ENCODE measurements at regions not wholly inside any gene's neighbourhood (a gene's known extent, or its start where the extent isn't known, plus 50 kb on each side); places are given as distances from the start of the nearest gene placed in this dataset.

- H3K27me3 ChIP-seq (ENCODE audit: low read length) = no peaks in the 10 kb centered on the region
- no peak for DNase-seq
- H3K27ac ChIP-seq (ENCODE audit: low read length) = no peak overlapping the region
- H2AFZ ChIP-seq (ENCODE audit: low read length) = no peak overlapping the region
- no peaks in the 10 kb centered on the region for H3K36me3 ChIP-seq (ENCODE audit: insufficient read depth, low read length)
- no peak overlapping the region for H3K9ac ChIP-seq (ENCODE audit: low read length)
- H3K9me3 ChIP-seq (ENCODE audit: low read length) = no peaks in the 10 kb centered on the region
- H4K20me1 ChIP-seq (ENCODE audit: insufficient read depth, low read depth, low read length) = no peaks in the 10 kb centered on the region
- H3K9me2 ChIP-seq (replicated peaks; ENCODE audit: insufficient read depth, low read length) = no peaks in the 10 kb centered on the region
- H3K4me3 ChIP-seq (ENCODE audit: low read length) = no peak overlapping the region
- no peaks in the 10 kb centered on the region for H3K4me1 ChIP-seq (ENCODE audit: low read length)
- no peaks in the 10 kb centered on the region for H3K79me2 ChIP-seq (ENCODE audit: low read length)
- H3K4me2 ChIP-seq (ENCODE audit: low read depth, low read length, poor library complexity, severe bottlenecking) = no peak overlapping the region
Observed at GRCh38 chr3:74360406-74360805, 254.1 kb downstream of the CNTN3 start.

- Histone ChIP-seq H3K9ac (ENCODE audit: low read length) (no peak overlapping the region), H3K4me1 (ENCODE audit: low read length) (no peaks in the 10 kb centered on the region), H3K9me2 (replicated peaks; ENCODE audit: insufficient read depth, low read length) (no peaks in the 10 kb centered on the region), H3K4me2 (ENCODE audit: low read depth, low read length, poor library complexity, severe bottlenecking) (no peak overlapping the region), H3K79me2 (ENCODE audit: low read length) (no peaks in the 10 kb centered on the region), H3K4me3 (ENCODE audit: low read length) (no peak overlapping the region), H4K20me1 (ENCODE audit: insufficient read depth, low read depth, low read length) (no peaks in the 10 kb centered on the region), H3K36me3 (ENCODE audit: insufficient read depth, low read length) (no peaks in the 10 kb centered on the region), H3K27me3 (ENCODE audit: low read length) (no peaks in the 10 kb centered on the region), H3K27ac (ENCODE audit: low read length) (no peak overlapping the region), H2AFZ (ENCODE audit: low read length) (no peak overlapping the region), H3K9me3 (ENCODE audit: low read length) (no peaks in the 10 kb centered on the region)
- no peak for DNase-seq
Observed at GRCh38 chr3:74357881-74358280, 256.6 kb downstream of the CNTN3 start.

DNA sequence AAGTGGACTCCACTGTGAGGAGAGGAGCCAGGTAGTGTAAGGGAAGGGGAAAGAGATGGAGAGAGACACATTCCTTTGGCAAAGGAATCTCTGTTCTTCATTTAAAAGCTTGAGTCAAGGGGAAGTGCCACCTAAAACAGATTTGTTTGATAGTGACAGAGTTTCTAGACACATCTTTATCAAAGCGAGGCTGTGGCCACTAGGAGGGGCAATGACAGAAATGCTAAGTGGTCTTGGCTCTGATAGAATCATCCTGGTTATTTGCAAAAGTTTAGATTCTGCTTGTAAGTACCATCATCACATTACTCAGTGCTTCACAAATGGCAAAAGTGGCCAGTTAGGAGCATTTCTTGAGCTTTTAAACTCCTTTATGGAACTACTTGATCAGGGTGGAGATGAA, 261.4 kb downstream of the CNTN3 start:
- Histone ChIP-seq H3K9me2 (replicated peaks; ENCODE audit: insufficient read depth, low read length) (no peaks in the 10 kb centered on the region), H4K20me1 (ENCODE audit: insufficient read depth, low read depth, low read length) (no peaks in the 10 kb centered on the region), H3K4me1 (ENCODE audit: low read length) (no peaks in the 10 kb centered on the region), H2AFZ (ENCODE audit: low read length) (no peak overlapping the region), H3K4me3 (ENCODE audit: low read length) (no peak overlapping the region), H3K4me2 (ENCODE audit: low read depth, low read length, poor library complexity, severe bottlenecking) (no peak overlapping the region), H3K36me3 (ENCODE audit: insufficient read depth, low read length) (no peaks in the 10 kb centered on the region), H3K27ac (ENCODE audit: low read length) (no peak overlapping the region), H3K27me3 (ENCODE audit: low read length) (no peaks in the 10 kb centered on the region), H3K9me3 (ENCODE audit: low read length) (no peaks in the 10 kb centered on the region), H3K79me2 (ENCODE audit: low read length) (no peaks in the 10 kb centered on the region), H3K9ac (ENCODE audit: low read length) (no peak overlapping the region)
- no peak for DNase-seq

GRCh38 chr3:74352166-74352565, 262.3 kb downstream of the CNTN3 start:
- Histone ChIP-seq H3K9me3 (ENCODE audit: low read length) (no peaks in the 10 kb centered on the region), H3K9ac (ENCODE audit: low read length) (no peak overlapping the region), H3K4me3 (ENCODE audit: low read length) (no peak overlapping the region), H3K27me3 (ENCODE audit: low read length) (no peaks in the 10 kb centered on the region), H3K4me1 (ENCODE audit: low read length) (no peaks in the 10 kb centered on the region), H3K79me2 (ENCODE audit: low read length) (no peaks in the 10 kb centered on the region), H3K4me2 (ENCODE audit: low read depth, low read length, poor library complexity, severe bottlenecking) (no peak overlapping the region), H3K27ac (ENCODE audit: low read length) (no peak overlapping the region), H3K9me2 (replicated peaks; ENCODE audit: insufficient read depth, low read length) (no peaks in the 10 kb centered on the region; the same call in 1 of the 2 replicates), H3K36me3 (ENCODE audit: insufficient read depth, low read length) (no peaks in the 10 kb centered on the region), H2AFZ (ENCODE audit: low read length) (no peak overlapping the region), H4K20me1 (ENCODE audit: insufficient read depth, low read depth, low read length) (no peaks in the 10 kb centered on the region)
- no peak for DNase-seq

- no peaks in the 10 kb centered on the region for H3K4me1 ChIP-seq (ENCODE audit: low read length)
- H4K20me1 ChIP-seq (ENCODE audit: insufficient read depth, low read depth, low read length) = no peaks in the 10 kb centered on the region
- no peaks in the 10 kb centered on the region for H3K36me3 ChIP-seq (ENCODE audit: insufficient read depth, low read length)
- DNase-seq = no peak
- H3K9ac ChIP-seq (ENCODE audit: low read length) = no peak overlapping the region
- no peak overlapping the region for H3K4me3 ChIP-seq (ENCODE audit: low read length)
- H3K27ac ChIP-seq (ENCODE audit: low read length) = no peak overlapping the region
- no peaks in the 10 kb centered on the region for H3K9me3 ChIP-seq (ENCODE audit: low read length)
- H3K9me2 ChIP-seq (replicated peaks; ENCODE audit: insufficient read depth, low read length) = no peaks in the 10 kb centered on the region; the same call in 1 of the 2 replicates
- no peaks in the 10 kb centered on the region for H3K27me3 ChIP-seq (ENCODE audit: low read length)
- H2AFZ ChIP-seq (ENCODE audit: low read length) = no peak overlapping the region
- no peak overlapping the region for H3K4me2 ChIP-seq (ENCODE audit: low read depth, low read length, poor library complexity, severe bottlenecking)
- no peaks in the 10 kb centered on the region for H3K79me2 ChIP-seq (ENCODE audit: low read length)
Observed at GRCh38 chr3:74351213-74351612, 263.2 kb downstream of the CNTN3 start.

DNA sequence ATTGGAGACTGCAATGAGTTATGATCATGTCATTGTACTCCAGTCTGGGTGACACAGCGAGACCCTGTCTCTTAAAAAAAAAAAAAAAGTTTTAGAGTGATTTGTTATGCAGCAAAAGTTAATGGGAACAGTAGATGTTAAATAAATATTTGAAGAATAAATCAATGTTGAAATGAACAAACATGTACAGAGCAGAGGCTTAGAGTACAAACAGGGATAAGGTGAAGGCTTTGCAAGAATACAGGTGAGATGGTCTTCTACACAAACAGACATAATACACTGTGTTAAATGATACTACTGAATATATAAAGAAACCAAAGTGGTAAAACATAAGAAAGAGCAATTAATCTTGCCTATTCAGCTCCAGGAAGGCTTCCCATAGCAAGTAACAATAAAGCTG, 265.4 kb downstream of the CNTN3 start:
- Histone ChIP-seq H3K4me3 (ENCODE audit: low read length) (no peak overlapping the region), H3K4me2 (ENCODE audit: low read depth, low read length, poor library complexity, severe bottlenecking) (no peak overlapping the region), H3K27me3 (ENCODE audit: low read length) (no peaks in the 10 kb centered on the region), H3K4me1 (ENCODE audit: low read length) (no peaks in the 10 kb centered on the region), H3K9me3 (ENCODE audit: low read length) (no peaks in the 10 kb centered on the region), H3K79me2 (ENCODE audit: low read length) (no peaks in the 10 kb centered on the region), H3K36me3 (ENCODE audit: insufficient read depth, low read length) (no peaks in the 10 kb centered on the region), H2AFZ (ENCODE audit: low read length) (no peak overlapping the region), H3K27ac (ENCODE audit: low read length) (no peak overlapping the region), H4K20me1 (ENCODE audit: insufficient read depth, low read depth, low read length) (no peaks in the 10 kb centered on the region), H3K9me2 (replicated peaks; ENCODE audit: insufficient read depth, low read length) (no peaks in the 10 kb centered on the region; the same call in 1 of the 2 replicates), H3K9ac (ENCODE audit: low read length) (no peak overlapping the region)
- no peak for DNase-seq

- Histone ChIP-seq H3K9me3 (ENCODE audit: low read length) (no peaks in the 10 kb centered on the region), H3K36me3 (ENCODE audit: insufficient read depth, low read length) (no peaks in the 10 kb centered on the region), H4K20me1 (ENCODE audit: insufficient read depth, low read depth, low read length) (no peaks in the 10 kb centered on the region), H3K79me2 (ENCODE audit: low read length) (no peaks in the 10 kb centered on the region), H3K27ac (ENCODE audit: low read length) (no peak overlapping the region), H3K4me2 (ENCODE audit: low read depth, low read length, poor library complexity, severe bottlenecking) (no peak overlapping the region), H3K9me2 (replicated peaks; ENCODE audit: insufficient read depth, low read length) (no peaks in the 10 kb centered on the region; the same call in 1 of the 2 replicates), H3K27me3 (ENCODE audit: low read length) (no peaks in the 10 kb centered on the region), H3K4me3 (ENCODE audit: low read length) (no peak overlapping the region), H3K4me1 (ENCODE audit: low read length) (no peaks in the 10 kb centered on the region), H3K9ac (ENCODE audit: low read length) (no peak overlapping the region), H2AFZ (ENCODE audit: low read length) (no peak overlapping the region)
- DNase-seq = no peak
Observed at GRCh38 chr3:74347563-74348268, 266.7 kb downstream of the CNTN3 start.

- H3K9me2 ChIP-seq (replicated peaks; ENCODE audit: insufficient read depth, low read length) = no peaks in the 10 kb centered on the region; the same call in 1 of the 2 replicates
- H3K27ac ChIP-seq (ENCODE audit: low read length) = no peak overlapping the region
- H3K79me2 ChIP-seq (ENCODE audit: low read length) = no peaks in the 10 kb centered on the region
- no peaks in the 10 kb centered on the region for H4K20me1 ChIP-seq (ENCODE audit: insufficient read depth, low read depth, low read length)
- no peak for DNase-seq
- H3K9ac ChIP-seq (ENCODE audit: low read length) = no peak overlapping the region
- H3K9me3 ChIP-seq (ENCODE audit: low read length) = no peaks in the 10 kb centered on the region
- no peaks in the 10 kb centered on the region for H3K27me3 ChIP-seq (ENCODE audit: low read length)
- no peak overlapping the region for H2AFZ ChIP-seq (ENCODE audit: low read length)
- no peak overlapping the region for H3K4me3 ChIP-seq (ENCODE audit: low read length)
- H3K4me2 ChIP-seq (ENCODE audit: low read depth, low read length, poor library complexity, severe bottlenecking) = no peak overlapping the region
- no peaks in the 10 kb centered on the region for H3K36me3 ChIP-seq (ENCODE audit: insufficient read depth, low read length)
- no peaks in the 10 kb centered on the region for H3K4me1 ChIP-seq (ENCODE audit: low read length)
Observed at GRCh38 chr3:74346896-74347295, 267.6 kb downstream of the CNTN3 start.
